ENCODE measurements at regions not wholly inside any gene's neighbourhood (a gene's known extent, or its start where the extent isn't known, plus 50 kb on each side); places are given as distances from the start of the nearest gene placed in this dataset.

- Histone ChIP-seq H3K79me2 (ENCODE audit: control insufficient read depth, insufficient read depth, low read length, unreplicated experiment) (no peaks in the 10 kb centered on the region), H3K27ac (ENCODE audit: low read depth, low read length) (no peak overlapping the region), H3K36me3 (ENCODE audit: insufficient read depth, low read length) (no peaks in the 10 kb centered on the region), H2AFZ (ENCODE audit: low read length, unreplicated experiment) (no peak overlapping the region), H3K4me1 (ENCODE audit: control insufficient read depth, insufficient read depth, low read length, unreplicated experiment) (no peaks in the 10 kb centered on the region), H3K4me3 (ENCODE audit: low read depth, low read length) (no peak overlapping the region), H3K27me3 (ENCODE audit: insufficient read depth, low read length) (no peaks in the 10 kb centered on the region)
These were observed 399.0 kb upstream of the AGA start for GRCh38 chr4:177841258-177841657.

- Histone ChIP-seq H3K27me3 (ENCODE audit: insufficient read depth, low read length) (no peaks in the 10 kb centered on the region), H2AFZ (ENCODE audit: low read length, unreplicated experiment) (no peak overlapping the region), H3K4me1 (ENCODE audit: control insufficient read depth, insufficient read depth, low read length, unreplicated experiment) (no peaks in the 10 kb centered on the region), H3K36me3 (ENCODE audit: insufficient read depth, low read length) (no peaks in the 10 kb centered on the region), H3K27ac (ENCODE audit: low read depth, low read length) (no peak overlapping the region), H3K79me2 (ENCODE audit: control insufficient read depth, insufficient read depth, low read length, unreplicated experiment) (no peaks in the 10 kb centered on the region), H3K4me3 (ENCODE audit: low read depth, low read length) (no peak overlapping the region)
These were observed 411.0 kb upstream of the AGA start for GRCh38 chr4:177853229-177853628.

- H3K79me2 ChIP-seq (ENCODE audit: control insufficient read depth, insufficient read depth, low read length, unreplicated experiment), result no peaks in the 10 kb centered on the region
- H3K4me1 ChIP-seq (ENCODE audit: control insufficient read depth, insufficient read depth, low read length, unreplicated experiment), result no peaks in the 10 kb centered on the region
- no peak overlapping the region for H3K27ac ChIP-seq (ENCODE audit: low read depth, low read length)
- no peak overlapping the region for H3K4me3 ChIP-seq (ENCODE audit: low read depth, low read length)
- H3K27me3 ChIP-seq (ENCODE audit: insufficient read depth, low read length), result no peaks in the 10 kb centered on the region
- H3K36me3 ChIP-seq (ENCODE audit: insufficient read depth, low read length), result no peaks in the 10 kb centered on the region
- H2AFZ ChIP-seq (ENCODE audit: low read length, unreplicated experiment), result no peak overlapping the region
These were observed 413.4 kb upstream of the AGA start for GRCh38 chr4:177855507-177856197.

- no peaks in the 10 kb centered on the region for H3K27me3 ChIP-seq (ENCODE audit: insufficient read depth, low read length)
- H3K36me3 ChIP-seq (ENCODE audit: insufficient read depth, low read length), result no peaks in the 10 kb centered on the region
- no peaks in the 10 kb centered on the region for H3K79me2 ChIP-seq (ENCODE audit: control insufficient read depth, insufficient read depth, low read length, unreplicated experiment)
- H3K4me3 ChIP-seq (ENCODE audit: low read depth, low read length), result no peak overlapping the region
- no peaks in the 10 kb centered on the region for H3K4me1 ChIP-seq (ENCODE audit: control insufficient read depth, insufficient read depth, low read length, unreplicated experiment)
- no peak overlapping the region for H2AFZ ChIP-seq (ENCODE audit: low read length, unreplicated experiment)
- no peak overlapping the region for H3K27ac ChIP-seq (ENCODE audit: low read depth, low read length)
These were observed 417.9 kb upstream of the AGA start for GRCh38 chr4:177860171-177860570.

GRCh38 chr4:177861551-177862094 is 419.4 kb upstream of the AGA start:
- H3K79me2 ChIP-seq (ENCODE audit: control insufficient read depth, insufficient read depth, low read length, unreplicated experiment), result no peaks in the 10 kb centered on the region
- no peaks in the 10 kb centered on the region for H3K27me3 ChIP-seq (ENCODE audit: insufficient read depth, low read length)
- no peaks in the 10 kb centered on the region for H3K36me3 ChIP-seq (ENCODE audit: insufficient read depth, low read length)
- no peak overlapping the region for H2AFZ ChIP-seq (ENCODE audit: low read length, unreplicated experiment)
- no peak overlapping the region for H3K27ac ChIP-seq (ENCODE audit: low read depth, low read length)
- no peak overlapping the region for H3K4me3 ChIP-seq (ENCODE audit: low read depth, low read length)
- no peaks in the 10 kb centered on the region for H3K4me1 ChIP-seq (ENCODE audit: control insufficient read depth, insufficient read depth, low read length, unreplicated experiment)

- Histone ChIP-seq H3K79me2 (ENCODE audit: control insufficient read depth, insufficient read depth, low read length, unreplicated experiment) (no peaks in the 10 kb centered on the region), H2AFZ (ENCODE audit: low read length, unreplicated experiment) (no peak overlapping the region), H3K27ac (ENCODE audit: low read depth, low read length) (no peak overlapping the region), H3K27me3 (ENCODE audit: insufficient read depth, low read length) (no peaks in the 10 kb centered on the region), H3K4me3 (ENCODE audit: low read depth, low read length) (no peak overlapping the region), H3K4me1 (ENCODE audit: control insufficient read depth, insufficient read depth, low read length, unreplicated experiment) (no peaks in the 10 kb centered on the region), H3K36me3 (ENCODE audit: insufficient read depth, low read length) (no peaks in the 10 kb centered on the region)
These were observed 420.4 kb upstream of the AGA start for GRCh38 chr4:177862541-177863176.

GRCh38 chr4:177879851-177880250 is 437.6 kb upstream of the AGA start:
- Histone ChIP-seq H3K27me3 (ENCODE audit: insufficient read depth, low read length) (no peaks in the 10 kb centered on the region), H3K4me1 (ENCODE audit: control insufficient read depth, insufficient read depth, low read length, unreplicated experiment) (no peaks in the 10 kb centered on the region), H2AFZ (ENCODE audit: low read length, unreplicated experiment) (no peak overlapping the region), H3K27ac (ENCODE audit: low read depth, low read length) (no peak overlapping the region), H3K79me2 (ENCODE audit: control insufficient read depth, insufficient read depth, low read length, unreplicated experiment) (no peaks in the 10 kb centered on the region), H3K4me3 (ENCODE audit: low read depth, low read length) (no peak overlapping the region), H3K36me3 (ENCODE audit: insufficient read depth, low read length) (no peaks in the 10 kb centered on the region)

GRCh38 chr4:177895136-177895535 is 452.9 kb upstream of the AGA start:
- no peaks in the 10 kb centered on the region for H3K79me2 ChIP-seq (ENCODE audit: control insufficient read depth, insufficient read depth, low read length, unreplicated experiment)

GRCh38 chr4:177901786-177902185 is 459.5 kb upstream of the AGA start:
- H3K4me3 ChIP-seq (ENCODE audit: low read depth, low read length), result no peak overlapping the region
- H3K27ac ChIP-seq (ENCODE audit: low read depth, low read length), result no peak overlapping the region
- no peaks in the 10 kb centered on the region for H3K79me2 ChIP-seq (ENCODE audit: control insufficient read depth, insufficient read depth, low read length, unreplicated experiment)
- no peaks in the 10 kb centered on the region for H3K36me3 ChIP-seq (ENCODE audit: insufficient read depth, low read length)
- H3K27me3 ChIP-seq (ENCODE audit: insufficient read depth, low read length), result no peaks in the 10 kb centered on the region
- H3K4me1 ChIP-seq (ENCODE audit: control insufficient read depth, insufficient read depth, low read length, unreplicated experiment), result no peaks in the 10 kb centered on the region
- no peak overlapping the region for H2AFZ ChIP-seq (ENCODE audit: low read length, unreplicated experiment)

More at GRCh38 chr4:177895136-177895535, 452.9 kb upstream of the AGA start:
- Histone ChIP-seq H3K27me3 (ENCODE audit: insufficient read depth, low read length) (no peaks in the 10 kb centered on the region), H3K36me3 (ENCODE audit: insufficient read depth, low read length) (no peaks in the 10 kb centered on the region), H3K4me3 (ENCODE audit: low read depth, low read length) (no peak overlapping the region), H2AFZ (ENCODE audit: low read length, unreplicated experiment) (no peak overlapping the region), H3K27ac (ENCODE audit: low read depth, low read length) (no peak overlapping the region), H3K4me1 (ENCODE audit: control insufficient read depth, insufficient read depth, low read length, unreplicated experiment) (no peaks in the 10 kb centered on the region)

- no peaks in the 10 kb centered on the region for H3K36me3 ChIP-seq (ENCODE audit: insufficient read depth, low read length)
- H3K4me3 ChIP-seq (ENCODE audit: low read depth, low read length), result no peak overlapping the region
- H3K4me1 ChIP-seq (ENCODE audit: control insufficient read depth, insufficient read depth, low read length, unreplicated experiment), result no peaks in the 10 kb centered on the region
- H3K27me3 ChIP-seq (ENCODE audit: insufficient read depth, low read length), result no peaks in the 10 kb centered on the region
- H3K79me2 ChIP-seq (ENCODE audit: control insufficient read depth, insufficient read depth, low read length, unreplicated experiment), result no peaks in the 10 kb centered on the region
- H2AFZ ChIP-seq (ENCODE audit: low read length, unreplicated experiment), result no peak overlapping the region
- H3K27ac ChIP-seq (ENCODE audit: low read depth, low read length), result no peak overlapping the region
These were observed 460.1 kb upstream of the AGA start for GRCh38 chr4:177902386-177902785.
